ENCODE measurements at regions not wholly inside any gene's neighbourhood (a gene's known extent, or its start where the extent isn't known, plus 50 kb on each side); places are given as distances from the start of the nearest gene placed in this dataset.

DNA sequence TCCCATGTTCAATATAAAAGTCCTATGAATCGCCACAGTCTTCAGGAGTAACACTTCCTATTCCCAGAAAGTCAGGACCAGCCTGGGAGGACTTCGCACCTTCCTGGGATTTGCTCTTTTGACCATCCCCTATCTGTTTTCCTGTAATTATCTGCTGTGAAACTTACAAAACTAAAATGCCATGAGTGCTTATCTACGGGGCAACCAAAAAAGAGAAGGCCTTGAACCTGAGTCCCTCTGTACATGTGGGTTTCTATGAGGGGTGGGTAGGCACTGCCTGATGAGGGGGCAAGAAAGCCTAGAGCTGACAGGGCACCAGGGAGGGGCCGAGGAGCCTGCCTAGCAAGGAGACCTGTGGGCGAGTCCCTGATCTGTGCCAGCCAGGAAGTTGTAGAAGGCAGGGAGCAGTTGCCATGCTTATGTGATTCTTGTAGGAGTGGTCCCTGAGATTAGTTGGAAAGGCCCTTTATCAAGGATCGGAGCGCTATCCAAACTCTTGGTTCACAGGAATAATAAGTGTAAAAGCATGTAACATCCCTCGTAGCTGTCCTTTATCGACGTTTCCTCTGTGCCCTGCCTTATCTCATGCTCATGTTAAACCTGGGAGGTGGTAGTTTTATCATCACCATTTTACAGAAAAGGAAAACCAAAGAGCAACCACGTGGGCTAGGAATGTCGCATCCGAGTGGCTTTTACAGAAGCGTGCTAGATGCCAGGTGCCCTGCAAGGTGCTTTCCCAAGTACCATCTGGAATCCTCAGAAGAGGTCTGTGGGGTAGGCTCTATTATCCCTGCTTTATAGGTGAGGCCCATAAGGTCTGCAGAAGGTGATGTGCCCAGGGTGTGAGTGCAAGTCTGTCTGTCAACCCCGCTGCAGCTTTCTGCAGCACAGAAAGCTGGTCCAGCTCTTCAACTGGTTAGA lies 111.8 kb downstream of the B3GNT2 start:
- Histone ChIP-seq H3K9ac (ENCODE audit: low read length) (no peak overlapping the region), H2AFZ (ENCODE audit: insufficient read depth, low read length, poor library complexity) (peak overlapping the region; percentile 30), H3K23ac (ENCODE audit: low read length) (no peak overlapping the region), H4K12ac (ENCODE audit: low read depth, low read length) (no peak overlapping the region), H3K27me3 (ENCODE audit: insufficient read depth, low read length) (no peaks in the 10 kb centered on the region), H2BK120ac (ENCODE audit: insufficient read depth, low read length, poor library complexity) (peak overlapping the region; percentile 92), H3K4me1 (ENCODE audit: control insufficient read depth in 1 of 2, insufficient read depth in 2 of 2, low read length in 2 of 2) (peaks cover 39 to 42% of the 10 kb centered on the region in 2 experiments), H3K4ac (ENCODE audit: low read depth, low read length) (peak overlapping the region; percentile 4), H3K9me3 (ENCODE audit: insufficient read depth, low read depth, low read length) (no peaks in the 10 kb centered on the region), H3K4me2 (ENCODE audit: low read length) (peak overlapping the region; percentile 24), H3K4me3 (ENCODE audit: low read depth, low read length) (no peak overlapping the region), H4K91ac (ENCODE audit: low read depth, low read length) (peak overlapping the region; percentile 53), H3K36me3 (ENCODE audit: control insufficient read depth in 1 of 2, insufficient read depth in 2 of 2, low read length in 2 of 2) (no peaks in the 10 kb centered on the region), H3K14ac (ENCODE audit: low read length) (peak overlapping the region; percentile 74), H2BK12ac (ENCODE audit: low read length) (peak overlapping the region; percentile 78), H4K8ac (ENCODE audit: low read depth, low read length) (peak overlapping the region; percentile 46), H3K79me2 (ENCODE audit: control insufficient read depth, insufficient read depth, low read length, poor library complexity) (no peaks in the 10 kb centered on the region), H2BK5ac (ENCODE audit: low read depth, low read length, poor library complexity) (peak overlapping the region; percentile 78), H3K79me1 (ENCODE audit: low read length) (peaks cover 17% of the 10 kb centered on the region), H3K18ac (ENCODE audit: low read length) (peak overlapping the region; percentile 57), H3K27ac (ENCODE audit: low read depth, low read length) (no peak overlapping the region), H2AK5ac (ENCODE audit: low read length) (no peak overlapping the region)
- peak in 1 of 2 donors; percentile 51 for DNase-seq
- no CpG with 5 or more reads among the region's 15 CpGs for WGBS (ENCODE audit: extremely low coverage, insufficient coverage, insufficient read length)

DNA sequence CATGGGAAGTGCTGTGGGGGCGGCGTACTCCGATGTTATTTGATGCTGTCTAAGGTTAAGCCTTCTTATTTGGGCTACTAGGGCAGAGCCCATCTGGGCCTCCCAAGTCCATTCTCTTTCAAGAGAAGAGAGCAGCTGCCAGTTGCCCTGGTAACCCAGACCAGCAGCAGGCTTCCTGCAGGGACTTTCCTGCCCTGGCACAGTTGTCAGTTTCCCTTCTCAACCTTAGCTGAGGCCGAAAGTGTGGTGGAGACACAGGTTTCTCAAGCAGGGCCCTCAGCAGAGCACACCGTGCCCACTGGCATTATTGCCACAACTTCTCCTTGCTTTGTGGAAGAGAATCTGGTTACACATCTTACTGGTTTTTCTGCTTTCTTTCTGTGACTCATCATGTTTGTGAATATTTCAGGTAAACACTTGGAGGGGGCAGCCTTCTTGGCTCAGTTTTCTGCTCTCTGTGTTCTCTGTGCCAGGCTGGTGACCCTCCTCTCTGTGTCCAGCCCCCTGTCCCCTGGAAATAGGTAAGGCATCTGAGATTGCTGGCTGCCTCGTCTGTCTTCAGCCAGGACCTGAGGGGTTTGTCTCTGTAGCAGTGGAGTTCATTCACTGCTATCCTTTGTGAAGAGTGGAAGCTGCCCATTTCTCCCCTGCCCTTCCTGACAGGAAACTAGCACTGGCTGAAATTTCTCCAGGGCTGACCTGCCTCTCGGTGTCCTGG lies 111.0 kb downstream of the B3GNT2 start:
- peak overlapping the region; percentile 53 for H4K91ac ChIP-seq (ENCODE audit: low read depth, low read length)
- peak overlapping the region; percentile 78 for H2BK12ac ChIP-seq (ENCODE audit: low read length)
- peaks cover 17% of the 10 kb centered on the region for H3K79me1 ChIP-seq (ENCODE audit: low read length)
- H2AFZ ChIP-seq (ENCODE audit: insufficient read depth, low read length, poor library complexity), result peak overlapping the region; percentile 42
- peak overlapping the region; percentile 4 for H3K4ac ChIP-seq (ENCODE audit: low read depth, low read length)
- peaks cover 39 to 42% of the 10 kb centered on the region in 2 experiments for H3K4me1 ChIP-seq (ENCODE audit: control insufficient read depth in 1 of 2, insufficient read depth in 2 of 2, low read length in 2 of 2)
- H3K9ac ChIP-seq (ENCODE audit: low read length), result no peak overlapping the region
- peak overlapping the region; percentile 73 for H2AK5ac ChIP-seq (ENCODE audit: low read length)
- H3K14ac ChIP-seq (ENCODE audit: low read length), result peak overlapping the region; percentile 74
- H3K18ac ChIP-seq (ENCODE audit: low read length), result peak overlapping the region; percentile 47
- no peak overlapping the region for H4K12ac ChIP-seq (ENCODE audit: low read depth, low read length)
- H3K27me3 ChIP-seq (ENCODE audit: insufficient read depth, low read length), result no peaks in the 10 kb centered on the region
- peak; percentile 59 to 93 for DNase-seq
- WGBS (ENCODE audit: extremely low coverage, insufficient coverage, insufficient read length), result no CpG with 5 or more reads among the region's 7 CpGs
- H3K4me3 ChIP-seq (ENCODE audit: low read depth, low read length), result no peak overlapping the region
- no peaks in the 10 kb centered on the region for H3K9me3 ChIP-seq (ENCODE audit: insufficient read depth, low read depth, low read length)
- no peaks in the 10 kb centered on the region for H3K79me2 ChIP-seq (ENCODE audit: control insufficient read depth, insufficient read depth, low read length, poor library complexity)
- peak overlapping the region; percentile 24 for H3K4me2 ChIP-seq (ENCODE audit: low read length)
- H2BK120ac ChIP-seq (ENCODE audit: insufficient read depth, low read length, poor library complexity), result peak overlapping the region; percentile 92
- peak overlapping the region; percentile 46 for H4K8ac ChIP-seq (ENCODE audit: low read depth, low read length)
- H3K27ac ChIP-seq (ENCODE audit: low read depth, low read length), result no peak overlapping the region
- H3K23ac ChIP-seq (ENCODE audit: low read length), result no peak overlapping the region
- H3K36me3 ChIP-seq (ENCODE audit: control insufficient read depth in 1 of 2, insufficient read depth in 2 of 2, low read length in 2 of 2), result no peaks in the 10 kb centered on the region
- H2BK5ac ChIP-seq (ENCODE audit: low read depth, low read length, poor library complexity), result peak overlapping the region; percentile 78

DNA sequence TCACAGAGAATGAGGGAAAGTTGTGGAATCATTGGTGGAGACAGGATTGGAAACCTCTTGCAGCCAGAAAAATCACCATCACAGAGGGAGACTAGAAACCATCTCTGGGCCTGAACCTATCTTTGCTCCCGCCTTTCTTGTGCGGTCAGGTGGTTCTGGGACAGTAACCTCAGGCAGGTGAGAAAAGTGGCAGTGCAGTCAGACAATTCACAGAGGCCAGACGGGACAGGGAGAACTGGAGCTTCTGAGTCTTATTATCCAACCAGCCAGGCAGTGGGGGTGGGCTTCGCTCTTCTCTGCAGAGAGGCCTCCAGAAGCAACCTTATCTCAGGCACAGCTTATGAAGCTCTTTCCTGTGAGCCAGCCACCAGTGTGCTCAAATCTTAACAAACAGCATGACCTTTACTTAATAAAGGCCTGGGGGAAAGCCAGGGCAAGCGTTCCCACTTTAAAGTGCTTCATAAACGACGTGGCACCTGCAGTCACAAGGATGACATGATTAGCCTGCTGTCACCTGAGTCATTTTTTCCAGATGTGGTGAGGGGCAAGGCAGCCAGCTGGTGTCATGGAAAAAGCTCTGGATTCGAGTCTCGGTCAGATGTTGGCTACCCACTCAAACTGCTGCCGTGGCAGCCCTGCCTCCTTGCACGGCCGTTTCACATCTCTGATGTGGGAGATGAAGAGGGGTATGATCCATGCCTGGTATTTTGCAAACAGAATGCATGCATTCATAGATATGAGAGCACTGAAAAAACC lies 109.7 kb downstream of the B3GNT2 start:
- Histone ChIP-seq H4K91ac (ENCODE audit: low read depth, low read length) (no peak overlapping the region), H3K4ac (ENCODE audit: low read depth, low read length) (no peak overlapping the region), H4K12ac (ENCODE audit: low read depth, low read length) (no peak overlapping the region), H3K18ac (ENCODE audit: low read length) (no peak overlapping the region), H2AK5ac (ENCODE audit: low read length) (no peak overlapping the region), H3K9ac (ENCODE audit: low read length) (no peak overlapping the region), H3K4me1 (ENCODE audit: control insufficient read depth in 1 of 2, insufficient read depth in 2 of 2, low read length in 2 of 2) (peaks cover 39 to 42% of the 10 kb centered on the region in 2 experiments), H3K4me2 (ENCODE audit: low read length) (no peak overlapping the region), H3K27ac (ENCODE audit: low read depth, low read length) (no peak overlapping the region), H3K36me3 (ENCODE audit: control insufficient read depth in 1 of 2, insufficient read depth in 2 of 2, low read length in 2 of 2) (no peaks in the 10 kb centered on the region), H2BK120ac (ENCODE audit: insufficient read depth, low read length, poor library complexity) (no peak overlapping the region), H3K14ac (ENCODE audit: low read length) (no peak overlapping the region), H2AFZ (ENCODE audit: insufficient read depth, low read length, poor library complexity) (no peak overlapping the region), H3K27me3 (ENCODE audit: insufficient read depth, low read length) (no peaks in the 10 kb centered on the region), H3K9me3 (ENCODE audit: insufficient read depth, low read depth, low read length) (no peaks in the 10 kb centered on the region), H3K23ac (ENCODE audit: low read length) (no peak overlapping the region), H2BK12ac (ENCODE audit: low read length) (no peak overlapping the region), H4K8ac (ENCODE audit: low read depth, low read length) (no peak overlapping the region), H3K4me3 (ENCODE audit: low read depth, low read length) (no peak overlapping the region), H2BK5ac (ENCODE audit: low read depth, low read length, poor library complexity) (no peak overlapping the region), H3K79me1 (ENCODE audit: low read length) (peaks cover 17% of the 10 kb centered on the region), H3K79me2 (ENCODE audit: control insufficient read depth, insufficient read depth, low read length, poor library complexity) (no peaks in the 10 kb centered on the region)
- peak in 1 of 2 donors; percentile 31 for DNase-seq
- no CpG with 5 or more reads among the region's 12 CpGs for WGBS (ENCODE audit: extremely low coverage, insufficient coverage, insufficient read length)

Data from trophoblast cell (in vitro differentiated cells and primary cell).